Liver (tissue), 2 donors: ENCODE measurements at regions not wholly inside any gene's neighbourhood (a gene's known extent, or its start where the extent isn't known, plus 50 kb on each side); places are given as distances from the start of the nearest gene placed in this dataset.

ENCODE experiments used
- CTCF ChIP-seq: fragments of 150-350 bp; IDR thresholded peaks from 2 replicates; pipeline ENCODE4 v1.5.1; 2017; ENCODE audit warnings: improper control_type of control experiment, low read depth, low read length; ENCODE audit not compliant: missing input control
- MAX ChIP-seq: IDR thresholded peaks from 2 replicates; pipeline ENCODE4 v1.6.1; 2016; ENCODE audit warnings: antibody characterized with exemption
- donor health status: healthy.

GRCh38 chr13:97120346-97120745 is 101.8 kb upstream of the MBNL2 start:
- TF ChIP-seq MAX (no peak), CTCF (no peak)
